HG03064 (cell line): ENCODE measurements at regions not wholly inside any gene's neighbourhood (a gene's known extent, or its start where the extent isn't known, plus 50 kb on each side); places are given as distances from the start of the nearest gene placed in this dataset.
"Not testable (repeated sequence)": the region's sequence is repeated elsewhere in the genome, so short reads cannot be mapped to it uniquely, and the experiment has no call there.

Experiments
- ATAC-seq: cut with Tn5 transposase; IDR thresholded peaks from one replicate; pipeline ENCODE4 v1.9.1; 2021; ENCODE audit warnings: low read depth; ENCODE audit not compliant: unreplicated experiment

GRCh38 chr16:66036793-66037715 is 329.4 kb upstream of the CDH5 start:
- ATAC-seq = no peak

GRCh38 chr16:66036184-66036583 is 330.3 kb upstream of the CDH5 start:
- ATAC-seq = no peak

DNA sequence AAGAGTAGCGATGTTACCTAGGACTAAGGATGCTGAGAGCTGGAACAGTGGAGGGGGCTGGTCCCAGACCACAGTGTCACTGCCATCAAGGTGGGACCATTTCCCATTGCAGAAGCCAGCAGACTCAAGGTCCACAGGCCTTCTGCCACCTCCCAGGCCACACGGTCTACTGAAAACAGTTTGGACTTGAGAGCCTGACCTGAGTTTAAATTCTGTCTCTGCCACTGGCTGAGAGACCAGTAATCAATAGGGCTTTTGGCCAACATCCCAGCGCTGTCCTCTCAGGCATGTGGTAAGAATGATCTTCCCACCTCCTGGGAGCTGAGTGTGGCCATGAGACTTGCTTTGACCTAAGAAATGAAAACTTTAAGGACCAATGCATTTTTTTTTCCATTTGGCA is 331.4 kb upstream of the CDH5 start:
- ATAC-seq = no peak

- no peak for ATAC-seq
These were observed 333.6 kb upstream of the CDH5 start for GRCh38 chr16:66032841-66033240.

DNA sequence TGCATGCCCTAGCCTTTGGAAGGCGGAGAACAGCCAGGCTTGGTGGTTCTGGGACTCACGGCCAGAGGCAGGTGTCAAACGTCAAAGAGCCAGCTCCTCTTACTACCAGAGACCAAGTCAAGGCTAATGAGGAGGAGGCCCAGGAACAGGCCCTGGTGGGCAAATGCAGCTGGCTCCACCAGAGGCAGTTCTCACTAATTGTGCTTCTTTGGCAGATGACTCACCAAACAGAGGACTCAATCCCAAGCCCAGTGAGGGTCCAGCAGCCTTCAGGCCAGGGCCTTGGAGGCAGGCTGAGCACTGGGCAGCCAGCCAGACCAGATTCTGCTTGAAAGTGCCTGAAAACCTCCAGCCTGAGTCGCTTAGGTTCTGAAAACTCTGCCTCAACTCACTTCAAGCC is 336.5 kb upstream of the CDH5 start:
- no peak for ATAC-seq

DNA sequence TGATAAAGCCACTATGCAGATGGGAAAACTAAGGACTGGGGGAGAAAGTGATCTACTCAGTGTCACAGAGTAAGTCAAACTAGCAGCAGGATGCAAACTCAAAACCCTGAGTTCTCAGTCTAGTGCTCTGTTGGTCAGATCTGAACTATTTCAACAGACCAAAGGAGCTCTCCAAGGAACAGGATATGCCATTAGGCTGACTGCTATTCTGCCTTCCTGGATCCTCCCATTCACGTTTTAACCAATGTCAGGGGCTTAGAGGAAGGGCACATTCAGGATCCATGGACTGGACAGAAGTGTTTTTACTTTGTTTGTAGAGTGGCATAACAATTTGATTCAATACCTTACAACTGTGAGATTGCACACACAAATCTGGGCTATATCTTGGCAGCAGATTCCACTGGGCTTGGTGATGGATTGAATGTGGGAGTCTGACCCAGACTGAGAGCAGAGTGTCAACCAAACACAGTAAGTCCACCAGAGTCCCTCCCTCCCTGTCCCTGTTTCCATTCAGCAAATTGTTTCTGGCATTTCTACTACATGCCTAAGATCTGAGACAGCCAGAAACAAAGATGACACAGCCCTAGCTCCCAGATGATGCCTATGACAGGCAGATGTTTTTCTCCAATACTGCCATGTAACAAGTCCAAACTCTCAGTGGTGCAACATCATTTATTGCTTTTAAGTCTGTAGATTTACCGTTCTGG is 337.8 kb upstream of the CDH5 start:
- ATAC-seq = no peak

DNA sequence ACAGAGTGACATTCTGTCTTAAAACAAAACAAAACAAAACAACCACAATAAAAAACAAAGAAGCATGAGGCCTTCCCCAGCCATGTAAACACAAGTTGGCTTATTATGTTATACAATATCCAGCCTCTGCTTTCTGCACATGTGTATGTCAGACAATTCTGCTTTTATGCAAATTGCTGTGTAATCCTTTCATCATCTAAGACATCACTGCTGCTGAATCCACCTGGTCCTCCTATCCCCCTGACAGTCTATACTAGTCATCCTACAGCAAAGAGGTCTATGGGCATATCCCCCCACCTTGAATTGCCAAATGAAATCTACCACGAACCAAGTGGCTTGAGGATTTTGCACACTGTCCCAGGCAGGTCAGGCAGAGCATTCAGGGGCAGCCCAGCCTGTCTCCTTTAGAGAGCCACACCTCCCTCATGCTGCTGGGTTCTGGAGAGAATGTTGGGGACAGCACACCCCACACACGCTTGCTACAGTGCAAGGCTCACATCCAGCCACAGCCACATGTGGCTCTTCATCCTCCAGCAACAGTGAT is 339.6 kb upstream of the CDH5 start:
- no peak for ATAC-seq

DNA sequence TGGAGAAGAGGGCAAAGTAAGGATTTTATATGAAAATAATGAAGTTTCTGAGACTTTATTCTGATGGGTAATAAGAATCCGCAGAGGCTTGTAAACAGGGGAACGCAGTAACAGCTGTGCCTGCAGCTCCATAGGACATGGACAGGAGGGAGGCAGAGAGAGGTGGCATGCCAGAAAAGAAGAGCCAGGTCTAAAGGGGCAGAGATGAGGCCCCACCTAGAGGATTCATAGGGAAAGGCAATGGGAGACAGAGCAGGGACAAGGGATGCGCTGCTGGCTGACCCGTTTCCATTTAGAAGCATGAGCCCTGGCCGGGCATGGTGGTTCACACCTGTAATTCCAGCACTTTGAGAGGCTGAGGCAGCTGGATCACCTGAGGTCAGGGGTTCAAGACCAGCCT is 340.3 kb upstream of the CDH5 start:
- ATAC-seq = no peak

- no peak for ATAC-seq
These were observed 340.7 kb upstream of the CDH5 start for GRCh38 chr16:66025751-66026150.

- ATAC-seq = not testable (repeated sequence)
These were observed 341.9 kb upstream of the CDH5 start for GRCh38 chr16:66024567-66024966.

- ATAC-seq = no peak
These were observed 343.0 kb upstream of the CDH5 start for GRCh38 chr16:66023481-66023880.

GRCh38 chr16:66020642-66021041 is 345.8 kb upstream of the CDH5 start:
- no peak for ATAC-seq

GRCh38 chr16:66020046-66020445 is 346.4 kb upstream of the CDH5 start:
- ATAC-seq = no peak

- not testable (repeated sequence) for ATAC-seq
These were observed 347.0 kb upstream of the CDH5 start for GRCh38 chr16:66019502-66019901.

DNA sequence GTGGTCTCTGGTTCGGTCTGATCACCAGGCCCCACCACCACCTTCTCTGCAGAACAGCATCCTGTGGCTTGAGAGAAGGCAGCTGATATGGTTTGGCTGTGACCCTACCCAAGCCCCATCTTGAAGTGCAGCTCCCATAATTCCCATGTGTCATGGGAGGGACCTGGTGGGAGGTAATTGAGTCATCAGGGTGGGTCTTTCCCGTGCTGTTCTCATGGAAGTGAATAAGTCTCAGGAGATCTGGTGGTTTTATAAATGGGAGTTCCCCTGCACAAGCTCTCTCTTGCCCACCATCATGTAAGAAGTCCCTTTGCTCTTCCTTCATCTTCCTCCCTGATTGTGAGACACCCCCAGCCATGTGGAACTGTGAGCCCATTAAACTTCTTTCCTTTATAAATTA is 352.3 kb upstream of the CDH5 start:
- no peak for ATAC-seq

DNA sequence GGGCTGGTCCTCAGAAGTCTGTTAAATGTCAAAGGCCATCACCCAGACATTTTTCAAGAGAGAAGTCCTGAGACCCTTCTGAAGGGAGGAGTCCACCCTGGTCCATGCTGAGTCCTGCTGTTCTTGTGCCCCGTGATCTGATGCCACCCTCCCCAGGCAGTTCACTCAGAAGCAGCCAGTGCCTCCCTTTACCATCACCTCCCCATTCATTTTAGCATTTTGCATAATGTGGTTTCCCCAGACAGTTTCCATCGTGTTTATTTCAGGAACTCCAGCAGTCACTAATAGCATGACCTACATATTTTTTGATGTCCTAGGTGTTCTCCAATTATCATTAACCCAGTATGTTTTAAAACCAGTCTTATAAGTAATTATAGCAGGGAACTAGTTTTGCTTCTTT is 353.0 kb upstream of the CDH5 start:
- ATAC-seq = no peak

DNA sequence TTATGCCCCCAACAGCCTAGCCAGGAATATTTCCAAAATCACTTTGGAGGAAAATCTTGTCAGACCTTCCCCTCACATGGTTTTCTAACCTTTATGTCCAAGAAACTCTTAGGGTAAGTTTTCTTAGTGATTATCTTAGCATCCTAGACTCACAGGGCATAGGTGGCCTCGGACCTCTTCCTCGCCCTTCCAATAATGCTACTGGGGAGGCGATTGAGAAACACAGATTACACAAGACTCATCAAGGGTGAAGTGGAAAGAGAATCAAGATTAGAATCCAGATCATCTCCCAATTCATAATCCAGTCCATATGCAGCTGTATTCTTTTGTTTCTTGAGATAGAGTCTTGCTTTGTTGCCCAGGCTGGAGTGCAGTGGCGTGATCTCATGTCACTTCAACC is 358.4 kb upstream of the CDH5 start:
- ATAC-seq = no peak

DNA sequence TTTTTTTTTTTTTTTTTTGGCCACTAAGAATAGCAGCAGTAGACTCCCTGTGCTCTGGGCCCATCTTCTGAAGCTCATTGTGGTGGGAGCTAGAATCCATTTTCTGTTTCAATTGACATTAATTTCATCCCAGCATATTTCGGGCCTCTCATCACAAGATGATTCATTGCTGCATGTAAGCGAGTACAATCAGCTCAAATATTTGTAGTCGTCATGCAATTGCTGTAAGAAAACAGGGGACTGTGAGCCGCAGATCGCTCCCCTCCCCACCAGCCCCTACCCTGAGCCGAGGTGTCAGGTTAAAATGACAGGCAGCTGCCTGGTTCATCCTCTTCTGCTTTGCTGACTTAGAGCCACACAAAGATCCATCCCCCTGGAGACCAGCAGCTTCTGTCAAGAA is 358.8 kb upstream of the CDH5 start:
- ATAC-seq = no peak

- no peak for ATAC-seq
These were observed 360.0 kb upstream of the CDH5 start for GRCh38 chr16:66006485-66006884.

DNA sequence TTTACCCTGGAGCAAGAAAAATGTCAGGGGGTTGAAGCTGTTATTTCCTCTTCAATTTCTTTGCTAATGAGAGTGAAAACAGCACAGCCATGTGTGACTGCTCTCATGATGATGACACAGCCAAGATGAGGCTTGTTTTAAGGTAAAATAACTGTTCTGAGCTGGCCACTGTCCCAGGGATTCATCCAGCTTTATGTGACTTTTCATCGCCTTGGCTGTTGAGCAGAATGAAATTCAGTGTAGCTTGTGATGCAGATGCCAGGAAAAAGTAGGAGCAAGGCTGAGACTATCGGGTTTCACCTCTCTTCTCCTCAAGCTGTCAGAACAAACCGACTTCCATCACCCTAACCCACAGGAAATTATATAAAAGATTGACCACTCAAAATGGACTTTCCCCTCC is 361.8 kb upstream of the CDH5 start:
- ATAC-seq = no peak

DNA sequence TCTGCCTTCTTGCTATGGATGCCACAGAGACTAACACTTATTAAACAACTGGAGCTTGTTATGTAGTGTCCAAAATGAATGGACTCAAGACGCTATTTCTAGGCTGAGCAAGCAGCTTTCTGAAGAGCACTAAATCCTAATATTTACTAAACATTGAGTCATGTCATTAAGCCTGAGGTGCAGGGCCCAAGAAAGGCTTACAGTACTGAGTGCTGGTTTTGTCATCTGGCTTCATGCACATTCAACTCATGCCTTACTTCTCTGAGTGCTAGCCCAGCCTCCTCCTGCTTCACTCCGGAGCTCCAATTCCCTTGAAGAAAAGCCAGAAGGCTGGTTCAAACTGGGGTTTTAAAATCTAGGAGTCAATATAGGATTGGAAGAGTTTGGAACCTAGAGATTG is 363.3 kb upstream of the CDH5 start:
- no peak for ATAC-seq

DNA sequence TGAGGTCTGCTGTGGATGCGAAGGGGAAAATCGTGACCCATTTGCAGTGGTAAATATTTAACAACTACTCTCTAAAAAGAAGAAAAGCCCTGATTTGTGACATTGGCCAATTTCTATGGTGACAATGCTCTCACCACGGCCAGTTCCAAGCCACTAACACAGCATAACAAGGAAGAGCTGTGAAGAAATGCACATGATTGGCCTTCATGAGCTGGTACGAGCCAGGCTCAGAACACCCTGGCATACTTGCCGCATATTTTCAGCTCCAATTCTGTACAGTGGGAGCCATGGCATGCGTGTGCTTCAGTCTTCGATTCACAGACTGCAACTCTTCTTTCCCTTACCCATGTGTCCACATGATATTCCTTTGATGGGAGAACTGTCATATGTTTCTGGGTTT is 363.9 kb upstream of the CDH5 start:
- no peak for ATAC-seq
